ENCODE measurements at regions not wholly inside any gene's neighbourhood (a gene's known extent, or its start where the extent isn't known, plus 50 kb on each side); places are given as distances from the start of the nearest gene placed in this dataset.

DNA sequence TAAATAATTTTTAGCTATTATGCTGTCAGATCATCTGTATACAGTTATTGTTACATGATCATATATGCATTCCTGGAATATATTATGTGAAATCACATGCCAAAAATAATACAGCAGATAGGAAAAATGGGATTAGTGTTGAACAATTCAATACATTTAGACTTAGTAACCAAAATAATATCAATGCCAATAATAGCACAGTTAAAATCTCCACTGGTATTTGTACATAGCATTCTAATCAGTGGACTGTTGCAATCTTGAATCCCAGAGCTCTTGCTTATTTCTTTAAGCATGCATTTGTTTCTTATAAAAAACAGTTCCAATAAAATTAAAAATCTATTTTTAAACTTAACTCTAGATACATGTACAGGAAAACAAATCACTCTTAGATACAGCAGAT, 2772.2 kb downstream of the PCDH9 start:
- TF ChIP-seq, protein P1, sequence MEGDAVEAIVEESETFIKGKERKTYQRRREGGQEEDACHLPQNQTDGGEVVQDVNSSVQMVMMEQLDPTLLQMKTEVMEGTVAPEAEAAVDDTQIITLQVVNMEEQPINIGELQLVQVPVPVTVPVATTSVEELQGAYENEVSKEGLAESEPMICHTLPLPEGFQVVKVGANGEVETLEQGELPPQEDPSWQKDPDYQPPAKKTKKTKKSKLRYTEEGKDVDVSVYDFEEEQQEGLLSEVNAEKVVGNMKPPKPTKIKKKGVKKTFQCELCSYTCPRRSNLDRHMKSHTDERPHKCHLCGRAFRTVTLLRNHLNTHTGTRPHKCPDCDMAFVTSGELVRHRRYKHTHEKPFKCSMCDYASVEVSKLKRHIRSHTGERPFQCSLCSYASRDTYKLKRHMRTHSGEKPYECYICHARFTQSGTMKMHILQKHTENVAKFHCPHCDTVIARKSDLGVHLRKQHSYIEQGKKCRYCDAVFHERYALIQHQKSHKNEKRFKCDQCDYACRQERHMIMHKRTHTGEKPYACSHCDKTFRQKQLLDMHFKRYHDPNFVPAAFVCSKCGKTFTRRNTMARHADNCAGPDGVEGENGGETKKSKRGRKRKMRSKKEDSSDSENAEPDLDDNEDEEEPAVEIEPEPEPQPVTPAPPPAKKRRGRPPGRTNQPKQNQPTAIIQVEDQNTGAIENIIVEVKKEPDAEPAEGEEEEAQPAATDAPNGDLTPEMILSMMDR (IDR thresholded peaks at IDR 0.05) = no peak
- TF ChIP-seq POLR2AphosphoS5 (IDR thresholded peaks at IDR 0.05) (no peak), POLR2A (IDR thresholded peaks at IDR 0.05; ENCODE audit: low read depth) (no peak), EP300 (IDR thresholded peaks at IDR 0.05) (no peak)
- Histone ChIP-seq H3K36me3 (no peaks in the 10 kb centered on the region), H3K4me3 (no peak overlapping the region), H3K4me1 (no peaks in the 10 kb centered on the region), H3K27ac (replicated peaks in 1 of 4) (no peak overlapping the region), H3K9me3 (no peaks in the 10 kb centered on the region), H3K27me3 (no peaks in the 10 kb centered on the region)
- intact Hi-C loops (cut with DNase I) = no loop called here
- no peak for DNase-seq (ENCODE audit: extremely low spot score)

DNA sequence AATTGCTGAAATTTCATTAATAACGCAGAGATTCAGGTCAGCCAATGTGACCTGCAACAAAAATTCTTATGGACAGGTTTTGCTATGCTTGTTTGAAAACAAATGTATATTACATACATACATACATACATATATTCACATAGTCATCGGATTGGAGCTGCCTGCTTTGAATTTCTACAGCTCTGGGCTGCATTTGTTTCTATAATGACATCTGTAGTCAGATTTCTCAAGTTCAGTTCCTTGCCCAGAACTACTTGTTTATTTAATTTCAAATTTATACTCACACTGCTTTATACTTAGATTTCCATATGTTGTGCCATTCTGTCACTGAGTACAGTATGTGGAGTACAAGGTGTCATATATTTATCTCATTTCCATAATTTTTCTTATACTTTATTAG, 2775.0 kb downstream of the PCDH9 start:
- H3K4me1 ChIP-seq = no peaks in the 10 kb centered on the region
- intact Hi-C loops (cut with DNase I) = no loop called here
- no peaks in the 10 kb centered on the region for H3K36me3 ChIP-seq
- H3K4me3 ChIP-seq = no peak overlapping the region
- DNase-seq (ENCODE audit: extremely low spot score) = no peak
- no peaks in the 10 kb centered on the region for H3K9me3 ChIP-seq
- H3K27ac ChIP-seq (replicated peaks in 1 of 4) = no peak overlapping the region
- H3K27me3 ChIP-seq = no peaks in the 10 kb centered on the region
- WGBS = 80% methylated on average over 2 of the region's 2 CpGs
- TF ChIP-seq, protein P1 (IDR thresholded peaks at IDR 0.05) = no peak
- TF ChIP-seq EP300 (IDR thresholded peaks at IDR 0.05) (no peak), POLR2AphosphoS5 (IDR thresholded peaks at IDR 0.05) (no peak)

DNA sequence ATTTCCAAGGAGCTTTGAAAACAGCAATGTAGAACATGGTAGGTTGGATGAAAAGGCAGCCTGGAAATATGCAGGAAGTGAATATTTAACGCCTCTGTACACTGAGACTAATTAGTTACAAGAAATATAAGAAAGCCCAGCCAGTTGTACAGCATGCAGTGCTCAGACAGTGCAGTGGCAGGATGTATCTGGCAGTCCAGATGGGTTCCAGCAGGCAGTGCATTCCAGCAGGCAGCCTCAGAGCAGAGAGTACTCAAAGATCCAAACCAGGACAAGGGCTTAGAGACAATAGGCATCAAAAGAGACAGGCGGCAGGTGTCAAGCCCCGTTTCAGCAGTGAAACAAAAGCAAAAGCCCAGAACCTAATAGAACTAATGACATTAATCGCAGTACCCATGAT, 2776.3 kb downstream of the PCDH9 start:
- H3K36me3 ChIP-seq = no peaks in the 10 kb centered on the region
- no peak for DNase-seq (ENCODE audit: extremely low spot score)
- TF ChIP-seq EP300 (IDR thresholded peaks at IDR 0.05) (no peak), POLR2A (IDR thresholded peaks at IDR 0.05; ENCODE audit: low read depth) (no peak), POLR2AphosphoS5 (IDR thresholded peaks at IDR 0.05) (no peak)
- TF ChIP-seq, protein P1 (IDR thresholded peaks at IDR 0.05) = no peak
- no peaks in the 10 kb centered on the region for H3K4me1 ChIP-seq
- H3K9me3 ChIP-seq = no peaks in the 10 kb centered on the region
- 55% methylated on average over 4 of the region's 4 CpGs for WGBS
- no peak overlapping the region for H3K4me3 ChIP-seq
- H3K27me3 ChIP-seq = no peaks in the 10 kb centered on the region
- intact Hi-C loops (cut with DNase I) = no loop called here
- H3K27ac ChIP-seq (replicated peaks in 1 of 4) = no peak overlapping the region

DNA sequence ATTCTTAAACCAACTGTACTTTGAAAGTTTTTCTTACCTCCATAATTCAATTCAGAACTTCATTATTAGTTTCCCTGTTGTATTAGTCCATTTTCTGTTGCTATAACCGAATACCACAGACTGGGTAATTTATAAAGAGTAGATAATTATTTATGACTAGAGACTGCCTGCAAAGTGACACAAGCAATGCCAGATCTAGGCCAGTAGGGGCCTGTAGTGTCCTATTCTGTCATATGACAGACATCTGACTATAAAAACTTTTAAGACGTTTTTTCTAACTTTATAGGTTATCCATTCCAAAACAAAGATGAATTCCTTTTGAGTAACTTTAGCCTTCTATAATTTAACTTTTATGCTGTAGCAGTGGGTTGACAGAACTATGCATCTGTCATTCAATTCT, 2783.8 kb downstream of the PCDH9 start:
- Histone ChIP-seq H3K9me3 (no peaks in the 10 kb centered on the region), H3K4me1 (no peaks in the 10 kb centered on the region), H3K36me3 (no peaks in the 10 kb centered on the region), H3K27me3 (no peaks in the 10 kb centered on the region), H3K4me3 (no peak overlapping the region), H3K27ac (replicated peaks in 1 of 4) (no peak overlapping the region)
- intact Hi-C loops (cut with DNase I) = no loop called here
- WGBS = 70% methylated on average over 2 of the region's 2 CpGs
- TF ChIP-seq POLR2A (IDR thresholded peaks at IDR 0.05; ENCODE audit: low read depth) (no peak), POLR2AphosphoS5 (IDR thresholded peaks at IDR 0.05) (no peak), EP300 (IDR thresholded peaks at IDR 0.05) (no peak)
- TF ChIP-seq, protein P1 (IDR thresholded peaks at IDR 0.05) = no peak
- no peak for DNase-seq (ENCODE audit: extremely low spot score)

DNA sequence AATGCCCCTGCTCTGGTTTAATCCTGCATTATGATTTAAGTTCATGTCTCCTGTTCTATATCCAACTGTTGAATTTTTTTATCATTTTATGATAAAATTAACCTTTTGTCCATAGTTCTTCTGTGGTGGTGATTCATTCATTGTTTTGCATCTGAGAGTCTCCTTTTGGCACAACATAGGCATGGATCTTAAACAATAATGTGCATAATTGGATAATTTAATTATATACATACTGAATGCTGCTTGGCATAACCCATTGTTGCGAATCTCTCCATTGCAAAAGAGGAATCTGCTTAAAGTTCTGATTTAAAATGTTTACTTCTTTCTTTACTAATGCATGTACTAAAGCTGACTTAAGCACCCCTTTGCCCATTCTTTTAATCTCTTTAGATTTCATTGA, 2788.4 kb downstream of the PCDH9 start:
- H3K9me3 ChIP-seq = no peaks in the 10 kb centered on the region
- intact Hi-C loops (cut with DNase I) = no loop called here
- WGBS = 92% methylated on average over 1 of the region's 1 CpG
- H3K27ac ChIP-seq (replicated peaks in 1 of 4) = no peak overlapping the region
- no peak for TF ChIP-seq POLR2AphosphoS5 (IDR thresholded peaks at IDR 0.05)
- no peak for TF ChIP-seq EP300 (IDR thresholded peaks at IDR 0.05)
- no peak for TF ChIP-seq POLR2A (IDR thresholded peaks at IDR 0.05; ENCODE audit: low read depth)
- no peaks in the 10 kb centered on the region for H3K27me3 ChIP-seq
- DNase-seq (ENCODE audit: extremely low spot score) = no peak
- H3K4me3 ChIP-seq = no peak overlapping the region
- no peaks in the 10 kb centered on the region for H3K36me3 ChIP-seq
- no peaks in the 10 kb centered on the region for H3K4me1 ChIP-seq

Measured in esophagus muscularis mucosa (tissue), 4 donors.